Adrenal gland (tissue), 5 donors: ENCODE measurements at regions not wholly inside any gene's neighbourhood (a gene's known extent, or its start where the extent isn't known, plus 50 kb on each side); places are given as distances from the start of the nearest gene placed in this dataset.

Source experiments
- CTCF ChIP-seq, 6 experiments: fragments of 450-650 bp in 4 of 6; fragments of 200-600 bp in 2 of 6; sonication (generic) in 1 of 6; IDR thresholded peaks; 1 replicate in 5 of 6; 2 replicates in 1 of 6; pipeline versions ENCODE4 v1.5.1 to v1.8.0; 2016 to 2021; ENCODE audit warnings: antibody characterized with exemption in 6 of 6, mild to moderate bottlenecking in 2 of 6, moderate library complexity in 1 of 6
- POLR2A ChIP-seq, 2 donors: fragments of 450-650 bp; IDR thresholded peaks; one replicate each; pipeline ENCODE4 v1.6.1; 2017; ENCODE audit warnings: antibody characterized with exemption in 2 of 2, mild to moderate bottlenecking in 2 of 2, moderate library complexity in 1 of 2
- donor health status: DM: no; HTN: no; CAD: no.

DNA sequence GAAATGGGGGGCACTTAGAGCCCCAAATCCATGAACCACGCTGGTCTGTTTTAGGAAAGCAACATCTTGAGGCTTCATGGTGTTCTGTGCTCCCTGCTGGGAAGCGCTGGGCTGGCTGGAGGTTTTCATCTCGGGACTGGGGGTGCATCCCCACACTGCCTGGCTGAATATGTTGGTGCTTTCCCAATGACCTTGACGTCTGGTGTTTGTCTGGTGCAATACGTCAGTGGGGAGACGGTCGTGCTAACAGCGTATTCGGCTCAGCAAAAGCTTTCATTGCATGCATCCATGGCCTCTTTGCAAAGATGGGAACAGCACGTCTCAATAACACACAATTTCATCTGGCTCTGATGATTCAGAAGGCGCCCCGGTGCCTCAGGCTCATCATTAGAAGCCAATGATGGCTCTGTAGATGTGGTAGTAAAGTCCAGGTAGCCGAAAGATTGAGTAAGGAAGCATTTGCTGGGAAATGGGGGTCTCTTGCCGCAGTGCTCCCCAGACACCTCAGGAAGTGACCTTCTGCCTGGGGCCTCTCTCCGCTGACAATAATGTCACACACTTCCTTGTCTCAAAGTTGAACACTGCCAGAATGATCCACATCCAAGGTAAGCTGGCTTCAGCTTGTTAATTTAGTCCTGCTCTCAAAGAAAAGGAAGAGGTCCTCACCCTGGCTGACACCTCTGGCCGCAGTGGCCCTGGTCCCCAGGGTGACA, 97.7 kb downstream of the ING1 start:
- TF ChIP-seq POLR2A (IDR thresholded peaks at IDR 0.05) (no peak), CTCF (IDR thresholded peaks at IDR 0.05) (no peak)
